ENCODE measurements at regions not wholly inside any gene's neighbourhood (a gene's known extent, or its start where the extent isn't known, plus 50 kb on each side); places are given as distances from the start of the nearest gene placed in this dataset.

DNA sequence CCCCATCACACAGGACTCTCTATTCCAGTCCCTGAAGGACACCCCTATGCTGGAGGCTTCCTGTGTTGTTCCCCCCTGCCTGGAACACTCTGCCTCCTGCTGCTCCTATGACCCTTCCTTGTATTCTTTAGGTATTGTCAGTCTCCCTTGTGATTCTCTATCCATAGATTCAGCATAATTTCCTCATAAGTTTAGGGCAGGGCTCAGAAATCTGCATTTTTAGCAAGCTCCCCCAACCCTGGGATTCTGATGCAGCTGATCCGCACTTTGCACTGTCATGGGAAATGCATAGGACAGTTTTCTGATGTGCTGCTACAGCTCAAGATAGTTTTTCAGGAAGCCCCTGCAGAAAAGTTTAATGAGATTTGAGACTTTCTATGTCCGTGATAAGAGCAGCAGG is 79.9 kb downstream of the ADRA2A start:
- TF ChIP-seq, protein P1, sequence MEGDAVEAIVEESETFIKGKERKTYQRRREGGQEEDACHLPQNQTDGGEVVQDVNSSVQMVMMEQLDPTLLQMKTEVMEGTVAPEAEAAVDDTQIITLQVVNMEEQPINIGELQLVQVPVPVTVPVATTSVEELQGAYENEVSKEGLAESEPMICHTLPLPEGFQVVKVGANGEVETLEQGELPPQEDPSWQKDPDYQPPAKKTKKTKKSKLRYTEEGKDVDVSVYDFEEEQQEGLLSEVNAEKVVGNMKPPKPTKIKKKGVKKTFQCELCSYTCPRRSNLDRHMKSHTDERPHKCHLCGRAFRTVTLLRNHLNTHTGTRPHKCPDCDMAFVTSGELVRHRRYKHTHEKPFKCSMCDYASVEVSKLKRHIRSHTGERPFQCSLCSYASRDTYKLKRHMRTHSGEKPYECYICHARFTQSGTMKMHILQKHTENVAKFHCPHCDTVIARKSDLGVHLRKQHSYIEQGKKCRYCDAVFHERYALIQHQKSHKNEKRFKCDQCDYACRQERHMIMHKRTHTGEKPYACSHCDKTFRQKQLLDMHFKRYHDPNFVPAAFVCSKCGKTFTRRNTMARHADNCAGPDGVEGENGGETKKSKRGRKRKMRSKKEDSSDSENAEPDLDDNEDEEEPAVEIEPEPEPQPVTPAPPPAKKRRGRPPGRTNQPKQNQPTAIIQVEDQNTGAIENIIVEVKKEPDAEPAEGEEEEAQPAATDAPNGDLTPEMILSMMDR (IDR thresholded peaks at IDR 0.05): no peak
- TF ChIP-seq POLR2A (IDR thresholded peaks at IDR 0.05): no peak
